ENCODE measurements at regions not wholly inside any gene's neighbourhood (a gene's known extent, or its start where the extent isn't known, plus 50 kb on each side); places are given as distances from the start of the nearest gene placed in this dataset.

GRCh38 chr3:176919836-176920765 is 277.2 kb downstream of the TBL1XR1 start:
- H3K4me3 ChIP-seq (replicated peaks; ENCODE audit: insufficient read depth, low read length): no peak overlapping the region
- H3K27ac ChIP-seq (replicated peaks): no peak overlapping the region

GRCh38 chr3:176916777-176917176 is 280.5 kb downstream of the TBL1XR1 start:
- DNase-seq (ENCODE audit: low read depth in 1 of 2, low spot score in 1 of 2): no peak
- TF ChIP-seq POLR2AphosphoS5 (IDR thresholded peaks at IDR 0.05; ENCODE audit: low read depth): no peak
- TF ChIP-seq CTCF (IDR thresholded peaks at IDR 0.05; ENCODE audit: insufficient read depth, low read length): no peak
- TF ChIP-seq REST (IDR thresholded peaks at IDR 0.05; ENCODE audit: insufficient replicate concordance, low read depth): no peak
- no peak for TF ChIP-seq GABPA (IDR thresholded peaks at IDR 0.05; ENCODE audit: low read depth)
- TF ChIP-seq SPI1 (IDR thresholded peaks at IDR 0.05; ENCODE audit: borderline replicate concordance, low read depth): no peak
- H3K4me3 ChIP-seq (replicated peaks; ENCODE audit: insufficient read depth, low read length): no peak overlapping the region
- H3K27me3 ChIP-seq (ENCODE audit: insufficient read depth, poor library complexity, severe bottlenecking): no peaks in the 10 kb centered on the region
- no peak overlapping the region for H3K27ac ChIP-seq (replicated peaks)

More at GRCh38 chr3:176919836-176920765, 277.2 kb downstream of the TBL1XR1 start:
- no peaks in the 10 kb centered on the region for H3K27me3 ChIP-seq (ENCODE audit: insufficient read depth, poor library complexity, severe bottlenecking)
- TF ChIP-seq GABPA (IDR thresholded peaks at IDR 0.05; ENCODE audit: low read depth) (no peak), POLR2AphosphoS5 (IDR thresholded peaks at IDR 0.05; ENCODE audit: low read depth) (no peak)
- no peak for DNase-seq (ENCODE audit: low read depth in 1 of 2, low spot score in 1 of 2)

- Histone ChIP-seq H3K27ac (replicated peaks) (no peak overlapping the region), H3K27me3 (ENCODE audit: insufficient read depth, poor library complexity, severe bottlenecking) (no peaks in the 10 kb centered on the region), H3K4me3 (replicated peaks; ENCODE audit: insufficient read depth, low read length) (no peak overlapping the region)
- TF ChIP-seq CTCF (IDR thresholded peaks at IDR 0.05; ENCODE audit: insufficient read depth, low read length) (no peak), GABPA (IDR thresholded peaks at IDR 0.05; ENCODE audit: low read depth) (no peak), POLR2AphosphoS5 (IDR thresholded peaks at IDR 0.05; ENCODE audit: low read depth) (no peak), SPI1 (IDR thresholded peaks at IDR 0.05; ENCODE audit: borderline replicate concordance, low read depth) (no peak), REST (IDR thresholded peaks at IDR 0.05; ENCODE audit: insufficient replicate concordance, low read depth) (no peak)
- DNase-seq (ENCODE audit: low read depth in 1 of 2, low spot score in 1 of 2): no peak
Observed at GRCh38 chr3:176914764-176915163, 282.5 kb downstream of the TBL1XR1 start.

- Histone ChIP-seq H3K4me3 (replicated peaks; ENCODE audit: insufficient read depth, low read length) (no peak overlapping the region), H3K27me3 (ENCODE audit: insufficient read depth, poor library complexity, severe bottlenecking) (no peaks in the 10 kb centered on the region), H3K27ac (replicated peaks) (no peak overlapping the region)
- TF ChIP-seq SPI1 (IDR thresholded peaks at IDR 0.05; ENCODE audit: borderline replicate concordance, low read depth) (no peak), POLR2AphosphoS5 (IDR thresholded peaks at IDR 0.05; ENCODE audit: low read depth) (no peak), GABPA (IDR thresholded peaks at IDR 0.05; ENCODE audit: low read depth) (no peak), REST (IDR thresholded peaks at IDR 0.05; ENCODE audit: insufficient replicate concordance, low read depth) (no peak), CTCF (IDR thresholded peaks at IDR 0.05; ENCODE audit: insufficient read depth, low read length) (no peak)
- DNase-seq (ENCODE audit: low read depth in 1 of 2, low spot score in 1 of 2): no peak
Observed at GRCh38 chr3:176911579-176911978, 285.7 kb downstream of the TBL1XR1 start.
